Loucy (cell line): ENCODE measurements at regions not wholly inside any gene's neighbourhood (a gene's known extent, or its start where the extent isn't known, plus 50 kb on each side); places are given as distances from the start of the nearest gene placed in this dataset.

ENCODE experiments used
- EZH2phosphoT487 ChIP-seq: fragments of 200-600 bp; IDR thresholded peaks from 2 replicates; pipeline ENCODE4 v1.6.1; 2018; ENCODE audit warnings: antibody characterized with exemption, mild to moderate bottlenecking, moderate library complexity, borderline replicate concordance
- TF ChIP-seq, protein P1 (sequence below): fragments of 200-600 bp; sonication (generic); conservative IDR thresholded peaks from 2 replicates; pipeline ENCODE4 v1.5.1; 2014; ENCODE audit warnings: mild to moderate bottlenecking, antibody characterized with exemption, low read length

DNA sequence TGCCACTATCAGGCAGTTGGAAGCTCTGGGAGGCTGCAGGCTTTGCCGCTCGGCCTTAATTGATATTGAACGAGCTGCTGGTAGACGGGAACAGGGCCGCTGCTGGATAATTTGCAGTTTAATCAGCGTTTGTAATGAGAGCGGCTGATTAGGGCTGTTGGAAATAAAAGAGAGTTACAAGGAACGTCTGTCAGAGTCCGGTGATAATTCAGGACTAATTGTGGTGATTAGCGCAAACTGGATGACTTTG, 68.2 kb upstream of the TBCA start:
- TF ChIP-seq, protein P1, sequence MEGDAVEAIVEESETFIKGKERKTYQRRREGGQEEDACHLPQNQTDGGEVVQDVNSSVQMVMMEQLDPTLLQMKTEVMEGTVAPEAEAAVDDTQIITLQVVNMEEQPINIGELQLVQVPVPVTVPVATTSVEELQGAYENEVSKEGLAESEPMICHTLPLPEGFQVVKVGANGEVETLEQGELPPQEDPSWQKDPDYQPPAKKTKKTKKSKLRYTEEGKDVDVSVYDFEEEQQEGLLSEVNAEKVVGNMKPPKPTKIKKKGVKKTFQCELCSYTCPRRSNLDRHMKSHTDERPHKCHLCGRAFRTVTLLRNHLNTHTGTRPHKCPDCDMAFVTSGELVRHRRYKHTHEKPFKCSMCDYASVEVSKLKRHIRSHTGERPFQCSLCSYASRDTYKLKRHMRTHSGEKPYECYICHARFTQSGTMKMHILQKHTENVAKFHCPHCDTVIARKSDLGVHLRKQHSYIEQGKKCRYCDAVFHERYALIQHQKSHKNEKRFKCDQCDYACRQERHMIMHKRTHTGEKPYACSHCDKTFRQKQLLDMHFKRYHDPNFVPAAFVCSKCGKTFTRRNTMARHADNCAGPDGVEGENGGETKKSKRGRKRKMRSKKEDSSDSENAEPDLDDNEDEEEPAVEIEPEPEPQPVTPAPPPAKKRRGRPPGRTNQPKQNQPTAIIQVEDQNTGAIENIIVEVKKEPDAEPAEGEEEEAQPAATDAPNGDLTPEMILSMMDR, result no peak
- TF ChIP-seq EZH2phosphoT487, result no peak
